Right lobe of liver (tissue), 4 donors: ENCODE measurements at regions not wholly inside any gene's neighbourhood (a gene's known extent, or its start where the extent isn't known, plus 50 kb on each side); places are given as distances from the start of the nearest gene placed in this dataset.

Source experiments
- POLR2A ChIP-seq: fragments of 450-650 bp; IDR thresholded peaks from one replicate; pipeline ENCODE4 v1.6.1; 2017; ENCODE audit warnings: antibody characterized with exemption, mild to moderate bottlenecking
- TF ChIP-seq, protein P1 (sequence below), 4 donors: fragments of 200-600 bp in 3 of 4; fragments of 450-650 bp in 1 of 4; IDR thresholded peaks; one replicate each; pipeline versions ENCODE4 v1.5.1 to v1.8.0; 2016 to 2022; ENCODE audit warnings: antibody characterized with exemption in 4 of 4, mild to moderate bottlenecking in 2 of 4
- donor health status: DM: no; HTN: no; CAD: no.
- donor health status: DM: no; HTN: no; CAD: no.
- donor health status: DM: no; HTN: yes; CAD: no.

DNA sequence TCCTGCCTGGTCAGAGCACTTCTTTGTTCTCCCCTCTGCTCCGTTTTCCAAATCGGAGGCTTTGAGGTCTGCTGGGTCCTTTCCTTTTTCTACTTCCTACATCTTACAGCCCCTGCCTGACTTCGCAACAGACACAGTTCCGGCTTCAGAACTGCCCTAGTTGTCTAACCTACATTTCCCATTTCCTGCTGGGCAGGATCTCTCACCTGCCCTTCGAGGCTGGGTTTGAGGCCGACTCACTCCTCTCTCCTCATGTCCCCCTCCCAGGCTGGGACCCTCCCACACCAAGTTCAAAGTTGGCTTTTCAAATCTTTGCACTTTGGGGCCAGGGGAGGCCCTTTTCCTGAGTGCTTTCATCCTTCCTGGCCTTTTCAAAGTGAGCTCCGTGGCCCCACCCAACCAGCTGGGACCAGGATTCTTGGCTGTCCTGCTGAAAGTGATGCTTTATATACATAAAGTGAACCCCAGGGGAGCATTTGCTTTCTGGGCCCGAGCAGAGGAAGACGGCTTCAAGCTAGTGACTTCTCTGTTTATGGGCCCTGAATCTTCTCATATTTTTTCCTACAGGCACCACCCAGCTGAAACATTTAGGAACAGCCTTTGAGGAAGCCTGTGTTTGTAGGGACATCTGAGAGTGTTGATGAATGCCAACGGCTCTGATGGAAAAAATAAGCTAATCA, 281.0 kb upstream of the CRY1 start:
- TF ChIP-seq, protein P1, sequence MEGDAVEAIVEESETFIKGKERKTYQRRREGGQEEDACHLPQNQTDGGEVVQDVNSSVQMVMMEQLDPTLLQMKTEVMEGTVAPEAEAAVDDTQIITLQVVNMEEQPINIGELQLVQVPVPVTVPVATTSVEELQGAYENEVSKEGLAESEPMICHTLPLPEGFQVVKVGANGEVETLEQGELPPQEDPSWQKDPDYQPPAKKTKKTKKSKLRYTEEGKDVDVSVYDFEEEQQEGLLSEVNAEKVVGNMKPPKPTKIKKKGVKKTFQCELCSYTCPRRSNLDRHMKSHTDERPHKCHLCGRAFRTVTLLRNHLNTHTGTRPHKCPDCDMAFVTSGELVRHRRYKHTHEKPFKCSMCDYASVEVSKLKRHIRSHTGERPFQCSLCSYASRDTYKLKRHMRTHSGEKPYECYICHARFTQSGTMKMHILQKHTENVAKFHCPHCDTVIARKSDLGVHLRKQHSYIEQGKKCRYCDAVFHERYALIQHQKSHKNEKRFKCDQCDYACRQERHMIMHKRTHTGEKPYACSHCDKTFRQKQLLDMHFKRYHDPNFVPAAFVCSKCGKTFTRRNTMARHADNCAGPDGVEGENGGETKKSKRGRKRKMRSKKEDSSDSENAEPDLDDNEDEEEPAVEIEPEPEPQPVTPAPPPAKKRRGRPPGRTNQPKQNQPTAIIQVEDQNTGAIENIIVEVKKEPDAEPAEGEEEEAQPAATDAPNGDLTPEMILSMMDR (IDR thresholded peaks at IDR 0.05), result no peak
- no peak for TF ChIP-seq POLR2A
